GM18508 (cell line): ENCODE measurements at regions not wholly inside any gene's neighbourhood (a gene's known extent, or its start where the extent isn't known, plus 50 kb on each side); places are given as distances from the start of the nearest gene placed in this dataset.
"Not testable (repeated sequence)": the region's sequence is repeated elsewhere in the genome, so short reads cannot be mapped to it uniquely, and the experiment has no call there.

Source experiments
- ATAC-seq: cut with Tn5 transposase; IDR thresholded peaks from one replicate; pipeline ENCODE4 v1.9.1; 2021; ENCODE audit warnings: moderate number of reproducible peaks; ENCODE audit not compliant: insufficient read depth, unreplicated experiment

- ATAC-seq = no peak
Measured at GRCh38 chr15:45802140-45802539, 167.3 kb downstream of the SQOR start.

- no peak for ATAC-seq
Measured at GRCh38 chr15:45804028-45804427, 169.2 kb downstream of the SQOR start.

- ATAC-seq = no peak
Measured at GRCh38 chr15:45810201-45810600, 175.4 kb downstream of the SQOR start.

GRCh38 chr15:45812200-45812599 lies 177.4 kb downstream of the SQOR start:
- ATAC-seq = no peak

GRCh38 chr15:45817578-45817977 lies 182.7 kb downstream of the SQOR start:
- ATAC-seq = not testable (repeated sequence)

GRCh38 chr15:45821390-45821789 lies 186.6 kb downstream of the SQOR start:
- ATAC-seq = no peak

GRCh38 chr15:45822968-45823367 lies 188.1 kb downstream of the SQOR start:
- ATAC-seq = not testable (repeated sequence)

- ATAC-seq = no peak
Measured at GRCh38 chr15:45827275-45827674, 192.4 kb downstream of the SQOR start.

GRCh38 chr15:45827766-45828165 lies 192.9 kb downstream of the SQOR start:
- no peak for ATAC-seq

GRCh38 chr15:45829336-45830153 lies 194.7 kb downstream of the SQOR start:
- ATAC-seq = no peak

GRCh38 chr15:45831787-45832186 lies 197.0 kb downstream of the SQOR start:
- no peak for ATAC-seq

- ATAC-seq = no peak
Measured at GRCh38 chr15:45834622-45835021, 199.8 kb downstream of the SQOR start.

GRCh38 chr15:45842151-45842550 lies 207.3 kb downstream of the SQOR start:
- ATAC-seq = no peak

- no peak for ATAC-seq
Measured at GRCh38 chr15:45847645-45848044, 212.8 kb downstream of the SQOR start.

- no peak for ATAC-seq
Measured at GRCh38 chr15:45849136-45849535, 214.3 kb downstream of the SQOR start.

GRCh38 chr15:45854455-45855202 lies 219.8 kb downstream of the SQOR start:
- no peak for ATAC-seq

GRCh38 chr15:45855210-45855906 lies 220.5 kb downstream of the SQOR start:
- no peak for ATAC-seq

GRCh38 chr15:45855907-45856579 lies 221.2 kb downstream of the SQOR start:
- no peak for ATAC-seq

GRCh38 chr15:45857291-45857690 lies 222.5 kb downstream of the SQOR start:
- ATAC-seq = no peak

GRCh38 chr15:45858491-45858890 lies 223.7 kb downstream of the SQOR start:
- no peak for ATAC-seq
